ENCODE measurements at regions not wholly inside any gene's neighbourhood (a gene's known extent, or its start where the extent isn't known, plus 50 kb on each side); places are given as distances from the start of the nearest gene placed in this dataset.

DNA sequence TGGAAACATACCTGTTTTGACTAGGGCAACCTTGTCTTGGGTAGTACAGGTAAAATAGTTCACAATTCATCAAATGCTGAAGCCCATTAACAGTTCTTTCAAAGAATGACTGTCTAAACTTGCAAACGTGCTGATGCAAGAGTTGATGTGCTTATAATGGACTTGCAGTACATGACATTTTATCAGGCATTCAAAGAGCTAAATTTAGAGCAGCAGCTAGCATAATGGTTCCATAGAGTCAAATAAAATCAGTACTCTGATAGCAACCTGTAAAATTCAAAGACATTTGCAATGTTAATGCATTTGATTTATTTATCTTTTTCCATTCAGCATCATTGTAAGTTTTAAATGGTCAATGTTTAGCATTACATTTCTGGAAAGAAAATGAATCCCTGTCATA, 979.7 kb upstream of the SLC10A2 start:
- DNase-seq = no peak

DNA sequence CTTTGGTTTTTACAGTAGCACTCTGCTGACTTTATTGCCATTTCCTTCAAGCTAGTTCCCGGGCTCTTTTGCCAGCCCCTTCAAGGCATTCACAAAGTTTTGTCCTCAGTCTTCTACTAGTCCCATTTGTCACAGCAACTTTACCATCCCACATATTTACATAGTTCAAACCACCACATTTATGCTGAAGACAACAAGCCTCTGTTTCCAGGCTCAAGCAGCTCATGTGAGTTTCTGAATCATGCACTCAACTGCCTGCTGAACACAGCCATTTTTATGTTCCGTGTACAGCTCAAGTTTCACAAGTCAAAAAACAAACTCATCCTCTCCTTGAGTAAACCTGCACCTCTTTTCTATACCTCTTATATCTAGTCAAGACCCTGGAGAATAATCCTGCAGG, 977.0 kb upstream of the SLC10A2 start:
- no peak for DNase-seq

DNA sequence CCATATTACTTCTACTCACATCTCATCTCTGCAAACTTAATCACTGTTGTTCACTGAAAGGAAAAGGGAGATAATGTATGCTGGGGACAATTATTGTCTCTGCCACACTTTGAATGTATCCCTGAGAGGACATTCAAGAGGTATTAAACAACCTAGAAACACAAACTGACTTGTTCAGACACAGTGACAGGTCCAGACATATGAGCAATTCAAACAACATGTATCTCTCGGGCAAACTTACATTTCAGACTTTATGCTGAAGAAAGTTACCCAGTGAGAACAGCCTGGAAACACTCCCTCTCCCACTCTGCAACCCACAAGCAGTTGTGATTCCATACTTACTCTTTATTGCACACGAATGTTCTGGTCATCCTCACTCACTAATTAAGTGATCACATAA, 968.7 kb upstream of the SLC10A2 start:
- no peak for DNase-seq

DNA sequence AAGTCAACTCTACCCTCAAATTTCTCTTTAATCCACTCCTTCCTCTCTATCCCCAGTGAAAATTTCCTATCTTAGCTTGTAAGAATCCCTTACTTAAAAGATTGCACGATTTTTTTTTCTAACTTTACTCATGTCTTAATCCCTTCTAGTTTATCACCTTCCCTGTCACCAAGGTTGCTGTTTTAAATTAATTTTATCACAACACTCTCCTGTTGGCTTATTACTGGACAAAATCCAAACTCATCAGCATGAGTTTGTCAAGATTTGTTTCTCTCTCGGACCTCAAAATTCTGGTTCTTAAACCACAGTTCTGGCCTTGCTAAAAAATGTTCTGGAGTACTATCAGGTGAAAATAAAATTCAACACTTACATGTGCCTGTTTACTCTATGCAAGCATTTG, 959.1 kb upstream of the SLC10A2 start:
- DNase-seq = no peak

DNA sequence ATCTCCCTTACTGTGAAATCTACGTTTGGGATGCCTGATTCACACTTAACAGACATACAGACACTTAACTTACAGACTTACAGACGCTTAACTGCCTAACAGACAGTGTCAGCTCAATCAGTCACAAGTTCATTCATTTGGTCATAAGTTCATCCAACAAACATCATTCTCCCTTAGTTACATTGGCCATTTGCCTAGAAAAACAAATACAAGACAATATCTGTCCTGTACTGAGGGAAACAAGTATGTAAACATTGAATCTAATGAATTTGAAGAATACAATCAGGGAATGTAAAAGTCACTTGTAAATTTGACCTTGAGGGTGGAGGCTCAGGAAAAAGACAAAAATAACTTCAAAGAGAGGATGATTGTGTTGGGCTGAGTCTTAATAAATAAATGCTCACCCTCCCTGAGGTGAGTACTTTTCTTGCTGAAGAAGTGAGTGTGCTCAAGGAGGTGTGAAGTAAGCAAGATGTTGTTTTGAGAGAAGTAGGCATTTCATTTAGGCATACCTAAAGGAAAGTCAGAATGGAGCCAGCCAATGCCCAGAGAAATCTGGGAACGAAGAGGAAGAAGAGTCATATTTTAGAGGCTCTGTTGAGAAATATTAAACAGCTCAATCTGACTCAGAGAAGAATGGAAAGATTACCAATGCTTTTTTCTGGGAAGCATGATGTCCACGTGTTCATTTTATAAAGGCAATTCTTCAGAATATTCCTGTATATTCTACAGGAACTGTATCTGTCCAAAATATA, 958.4 kb upstream of the SLC10A2 start:
- DNase-seq = no peak

DNA sequence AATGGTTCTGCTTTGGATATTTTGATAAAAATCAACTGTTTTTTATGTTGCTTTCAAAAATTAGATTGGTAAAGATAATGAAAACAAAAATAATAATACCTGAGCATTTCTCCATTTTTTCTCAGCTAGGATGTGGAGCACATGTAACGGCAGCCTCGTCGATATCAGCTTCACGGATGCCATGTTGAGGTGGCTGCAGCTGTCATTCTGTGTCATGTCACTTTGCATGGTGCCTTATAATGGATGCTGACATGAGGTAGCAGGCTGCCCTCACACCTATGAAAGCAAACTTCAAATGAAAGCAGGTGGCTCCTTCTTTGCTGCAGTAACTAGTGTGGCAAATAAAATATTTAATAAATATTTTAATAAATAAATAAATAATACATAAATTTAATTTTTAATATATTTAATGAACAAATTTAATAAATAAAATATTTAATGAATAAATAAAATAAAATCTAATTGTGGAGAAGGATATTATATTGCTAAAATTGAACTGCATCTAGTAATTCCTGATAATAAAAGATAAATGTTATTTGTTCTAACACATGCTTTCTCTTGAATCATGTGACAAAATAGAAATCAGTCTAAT, 955.7 kb upstream of the SLC10A2 start:
- no peak for DNase-seq

DNA sequence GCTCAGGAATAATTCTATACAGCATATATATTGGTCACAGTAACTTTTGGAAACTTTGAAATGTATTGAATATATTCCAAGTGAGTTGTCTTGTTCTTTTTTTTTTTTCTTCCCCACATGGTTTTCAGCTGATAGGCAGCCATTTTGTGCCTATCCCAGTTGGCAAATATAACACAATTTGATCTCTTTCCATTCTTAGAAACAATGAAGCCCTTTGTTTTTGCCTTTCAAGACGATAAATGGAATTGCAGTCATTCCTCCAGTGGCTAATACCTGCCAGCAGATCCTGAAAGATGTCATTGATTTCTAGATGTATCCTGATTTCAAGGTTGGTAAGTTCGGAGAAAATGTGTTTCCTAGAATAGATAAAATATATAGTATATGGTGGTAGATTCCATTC, 951.1 kb upstream of the SLC10A2 start:
- DNase-seq = no peak

DNA sequence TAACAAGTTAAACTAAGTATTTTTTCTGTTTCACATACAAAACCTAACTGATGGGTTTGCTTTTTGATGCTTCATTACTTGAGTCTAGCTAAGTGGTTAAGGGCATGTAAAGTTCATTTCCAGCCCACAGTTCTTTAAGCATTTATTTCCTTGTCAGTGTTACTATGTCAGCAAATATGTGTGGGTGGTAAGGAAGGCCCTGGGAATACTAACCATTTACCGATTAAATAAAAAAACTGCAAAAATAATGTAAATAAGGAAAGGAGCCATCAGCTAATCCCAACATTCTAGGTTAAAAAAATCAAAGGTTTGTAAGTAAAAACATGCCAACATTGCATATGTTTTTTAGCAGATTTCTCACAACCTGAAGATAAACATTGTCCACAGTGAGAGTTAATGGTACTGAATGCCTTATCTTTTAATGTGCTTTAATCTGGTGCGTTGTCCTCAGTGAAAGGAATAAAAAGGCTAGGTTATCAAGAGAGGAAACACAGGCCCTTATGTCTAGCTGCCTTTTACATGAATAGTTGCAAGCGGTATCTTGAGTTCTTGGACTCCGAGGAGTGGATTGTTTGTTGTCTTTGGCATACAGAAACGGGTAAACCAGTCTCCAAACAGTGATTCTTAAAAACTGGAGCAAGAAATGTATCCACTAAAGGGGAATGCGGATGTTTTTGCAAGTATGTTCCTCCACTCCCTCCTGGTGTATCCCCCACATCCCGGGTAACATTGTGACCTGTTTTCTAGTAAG, 949.6 kb upstream of the SLC10A2 start:
- DNase-seq = peak; percentile 59

DNA sequence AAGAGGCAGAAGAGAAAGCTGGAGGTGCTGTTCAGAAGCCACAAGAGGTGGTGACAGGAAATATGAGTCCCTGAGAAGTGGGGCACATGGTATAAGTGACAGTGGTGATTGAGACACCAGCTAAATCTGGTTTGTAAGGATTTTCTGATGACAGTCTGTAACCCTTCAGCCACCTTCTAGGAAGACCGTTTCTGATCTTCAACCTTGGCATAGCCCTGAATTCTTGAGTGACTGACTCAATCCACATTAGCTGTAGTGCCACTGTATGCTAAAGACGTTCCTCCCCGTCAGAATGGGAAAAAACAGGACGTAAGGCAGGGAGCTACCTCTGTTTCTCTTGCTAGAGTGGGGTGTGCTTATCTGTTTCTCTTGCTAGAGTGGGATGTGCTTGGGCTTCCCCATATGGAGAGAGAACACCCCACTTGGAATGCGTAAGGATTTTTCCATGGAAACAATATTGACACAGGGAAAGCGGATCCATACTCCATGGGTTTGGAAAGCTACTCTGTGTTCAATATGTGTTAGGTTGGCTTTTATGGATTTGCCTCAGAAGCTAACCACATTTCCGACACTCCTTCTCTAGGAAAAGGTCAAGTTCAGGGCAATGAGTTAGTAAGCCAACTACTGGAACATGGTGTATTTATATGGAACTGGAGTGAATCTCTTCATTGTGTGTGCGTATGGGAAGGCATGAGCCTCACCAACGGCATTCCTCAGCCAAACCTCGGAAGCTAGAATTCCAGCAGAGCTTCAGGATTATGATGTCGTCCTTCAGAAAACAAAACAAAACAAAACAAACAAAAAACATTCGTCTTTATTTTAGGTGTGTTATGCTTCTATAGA, 948.8 kb upstream of the SLC10A2 start:
- DNase-seq = no peak

DNA sequence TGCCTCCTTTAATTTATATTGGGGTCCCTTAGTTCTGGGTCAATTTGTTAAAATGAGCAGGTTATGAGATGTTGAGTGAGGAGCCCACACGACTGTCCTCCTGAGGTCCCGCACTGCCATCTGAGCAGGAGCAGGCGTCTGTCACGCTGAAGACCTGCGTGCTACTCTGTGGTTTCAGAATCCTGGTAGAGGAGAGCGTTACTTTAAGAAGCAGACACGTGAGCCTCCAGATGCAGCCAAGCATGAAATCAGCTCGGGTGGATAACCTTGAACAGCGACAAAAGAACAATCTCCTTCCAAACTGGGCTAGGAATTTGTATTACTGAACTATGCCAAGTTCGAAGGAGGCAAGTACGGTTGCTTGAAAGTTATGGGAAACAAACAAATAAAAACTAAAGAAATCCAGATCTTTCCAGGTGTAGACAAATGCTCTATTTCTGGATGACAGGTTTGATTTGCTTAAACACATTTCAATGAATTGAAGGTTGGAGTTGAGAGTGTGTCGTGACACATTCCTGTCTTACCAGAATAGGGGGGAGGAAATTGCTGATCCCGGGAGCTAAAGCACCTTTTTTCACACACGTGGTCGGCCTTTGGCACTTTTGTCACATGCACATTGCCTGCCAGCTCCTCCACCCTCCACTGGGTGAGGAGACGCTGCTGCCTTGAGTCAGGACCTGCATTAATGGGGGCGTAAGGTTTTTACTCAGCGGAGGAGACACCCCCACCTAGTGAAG, 945.5 kb upstream of the SLC10A2 start:
- DNase-seq = peak; percentile 52

DNA sequence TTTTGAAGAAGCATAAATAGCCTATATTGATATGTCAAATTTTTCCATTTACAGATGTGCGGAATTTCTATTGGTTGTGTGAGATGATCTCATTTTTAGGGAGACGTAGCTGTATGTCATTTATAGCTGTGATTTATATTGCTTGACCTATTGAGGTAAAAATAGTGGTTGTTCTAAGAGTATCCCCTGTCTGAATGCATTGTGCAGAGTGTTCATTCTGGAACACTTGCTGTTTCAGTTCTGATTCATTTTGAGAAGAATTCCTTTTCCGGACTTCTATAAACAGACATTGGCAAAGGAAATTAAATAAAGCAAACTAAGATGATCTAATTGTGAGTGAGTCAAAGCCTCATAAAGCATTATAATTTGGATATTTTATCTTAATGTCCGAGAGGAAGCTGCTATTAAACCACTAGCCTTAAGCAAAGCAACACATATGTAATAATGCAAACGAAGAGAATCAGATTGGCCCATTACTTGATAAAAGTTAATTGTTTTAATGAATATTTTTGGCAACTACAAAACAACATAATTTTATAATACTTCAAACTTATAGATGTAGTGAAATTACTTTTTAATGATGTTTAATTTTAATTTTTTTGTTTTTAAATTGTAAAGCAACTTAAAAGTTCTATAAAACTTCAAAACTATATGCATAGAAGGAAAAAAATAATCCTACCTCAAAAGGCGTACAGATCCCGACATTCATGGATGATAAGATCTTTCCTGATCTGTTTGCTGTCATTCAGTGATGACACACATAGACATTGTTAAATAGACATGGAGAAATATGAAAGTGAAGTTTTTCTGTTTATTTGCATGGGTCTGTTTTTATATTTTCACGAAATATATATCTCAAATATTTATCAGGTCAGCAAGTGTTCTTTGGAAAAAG, 942.6 kb upstream of the SLC10A2 start:
- no peak for DNase-seq

DNA sequence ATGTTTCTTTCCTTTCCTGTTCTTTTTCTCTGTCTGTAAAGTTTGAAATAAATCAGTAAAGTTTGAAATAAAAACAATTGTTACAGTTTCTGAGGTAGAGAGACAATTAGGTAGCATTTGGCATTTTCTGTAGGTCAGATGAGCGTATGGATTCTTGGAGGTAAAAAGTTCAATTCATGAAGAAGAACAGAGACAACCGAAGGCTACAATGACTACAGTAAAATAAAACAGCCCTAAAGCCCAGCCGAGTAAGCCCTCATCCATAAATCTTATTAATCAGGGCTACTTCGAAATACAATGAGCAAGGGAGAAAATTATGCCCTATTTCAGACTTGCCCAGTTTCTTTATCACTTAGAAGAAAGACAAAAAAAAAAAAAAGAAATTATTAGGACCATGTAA, 941.9 kb upstream of the SLC10A2 start:
- DNase-seq = no peak

DNA sequence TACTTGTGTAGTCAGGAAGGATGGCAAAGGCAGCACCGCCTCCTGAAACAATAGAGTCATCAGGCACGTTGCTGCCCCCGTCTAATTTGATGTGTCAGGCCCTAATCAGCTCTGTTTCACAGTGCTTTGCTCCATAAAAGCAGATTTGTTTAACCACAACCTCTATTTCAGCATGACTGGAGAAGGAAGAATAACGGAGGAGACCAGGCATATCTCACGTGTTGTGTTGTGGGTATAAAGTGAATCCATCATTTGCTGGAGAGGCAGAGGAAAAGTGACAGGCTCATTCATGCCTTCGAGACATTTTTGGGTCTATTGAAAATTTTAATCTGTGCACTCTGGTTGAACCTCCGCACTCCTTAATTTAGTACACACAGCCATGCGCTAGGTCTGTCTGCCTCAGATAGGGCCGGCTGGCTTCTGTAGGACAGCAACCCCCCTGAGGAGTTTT, 940.4 kb upstream of the SLC10A2 start:
- peak; percentile 29 for DNase-seq

DNA sequence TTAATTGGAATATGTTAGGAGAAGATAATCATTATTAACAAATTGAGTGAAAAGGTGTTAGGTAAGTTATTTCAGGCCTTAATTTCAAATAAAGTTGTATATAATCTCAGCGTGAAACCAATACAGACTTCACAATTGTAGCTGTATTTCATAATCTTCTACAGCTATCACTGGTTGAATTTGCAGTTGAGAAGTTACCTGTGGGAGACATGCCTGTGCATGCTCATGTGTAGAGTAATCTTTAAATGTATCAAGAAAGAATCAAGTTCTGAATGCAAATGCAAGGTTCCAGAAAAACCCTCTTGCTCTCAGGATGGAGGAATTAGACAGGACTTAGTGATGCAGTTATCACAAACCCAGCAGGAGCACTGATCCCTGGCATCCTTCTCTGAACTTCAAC, 938.4 kb upstream of the SLC10A2 start:
- no peak for DNase-seq

DNA sequence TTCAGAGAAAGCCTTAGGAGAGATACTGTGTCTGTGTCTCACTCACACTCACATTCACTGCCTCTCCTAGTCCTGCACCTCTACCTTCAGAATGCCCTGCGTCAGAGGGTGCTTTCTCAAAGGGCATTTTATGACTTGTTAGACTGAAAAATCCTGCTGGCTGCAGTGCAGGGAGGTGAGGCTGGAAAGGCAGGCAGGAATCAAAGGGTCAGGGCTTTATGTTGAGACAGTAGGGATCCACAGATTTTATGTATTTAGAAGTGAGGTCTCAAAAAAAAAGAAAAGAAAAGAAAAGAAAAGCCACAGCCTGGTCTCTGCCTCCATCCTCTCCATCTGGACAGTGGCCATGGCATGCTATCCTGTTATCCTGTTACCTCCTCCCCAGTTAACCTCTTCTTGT, 936.0 kb upstream of the SLC10A2 start:
- DNase-seq = no peak

DNA sequence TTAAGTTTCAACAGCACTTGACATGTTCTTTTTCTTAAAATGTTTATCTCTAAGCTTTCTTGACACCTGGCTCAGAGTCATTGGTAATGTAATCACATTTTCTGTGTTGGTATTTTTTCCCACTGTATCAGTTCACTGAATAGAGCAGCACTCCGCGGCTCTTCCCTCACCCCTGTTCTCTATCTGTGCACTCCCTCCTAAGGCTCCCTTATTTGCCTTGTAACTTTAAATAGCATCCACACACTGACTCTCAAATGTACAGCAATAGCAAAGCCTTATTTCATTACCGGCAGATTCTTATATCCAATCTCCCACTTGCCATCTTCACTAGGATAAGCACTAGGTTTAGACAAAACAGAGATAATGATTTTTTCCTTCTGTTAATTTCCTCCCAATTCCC, 935.5 kb upstream of the SLC10A2 start:
- no peak for DNase-seq

DNA sequence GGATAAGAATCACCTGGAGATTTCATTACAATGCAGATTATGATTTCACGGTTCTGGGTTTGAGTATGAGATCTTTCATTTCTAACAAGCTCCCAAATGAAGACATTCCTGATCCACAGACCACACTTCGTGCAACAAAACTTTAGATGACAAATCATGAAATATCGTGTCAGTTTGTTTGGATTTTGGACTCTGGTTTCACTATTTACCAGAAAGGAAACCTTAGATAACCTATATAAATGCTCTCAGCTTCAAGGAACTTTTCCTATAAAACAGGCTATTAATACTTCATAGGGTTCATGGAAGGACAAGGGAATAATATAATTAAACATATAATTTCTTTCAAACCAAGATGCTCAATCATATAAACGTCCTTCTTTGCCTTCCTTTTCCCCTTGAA, 930.5 kb upstream of the SLC10A2 start:
- DNase-seq = no peak

DNA sequence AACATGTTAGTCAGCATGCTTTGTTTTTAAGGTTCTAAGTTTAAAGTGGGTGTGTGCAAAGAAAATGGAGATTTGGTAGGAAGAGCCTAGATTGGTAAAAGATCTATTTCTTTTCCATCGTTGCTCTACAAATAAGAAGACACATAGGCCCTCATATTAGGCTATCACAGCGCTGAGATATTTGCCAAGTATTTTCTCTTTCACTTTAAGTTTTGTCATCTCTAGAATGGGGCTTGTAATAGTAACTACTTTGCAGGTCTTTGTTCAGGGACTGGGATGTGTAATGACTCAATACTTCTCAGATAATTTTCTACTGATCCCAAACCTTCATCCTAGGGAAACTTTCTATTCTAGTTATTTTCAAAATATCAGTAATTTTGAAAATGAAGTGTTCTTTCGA, 917.7 kb upstream of the SLC10A2 start:
- DNase-seq = no peak

DNA sequence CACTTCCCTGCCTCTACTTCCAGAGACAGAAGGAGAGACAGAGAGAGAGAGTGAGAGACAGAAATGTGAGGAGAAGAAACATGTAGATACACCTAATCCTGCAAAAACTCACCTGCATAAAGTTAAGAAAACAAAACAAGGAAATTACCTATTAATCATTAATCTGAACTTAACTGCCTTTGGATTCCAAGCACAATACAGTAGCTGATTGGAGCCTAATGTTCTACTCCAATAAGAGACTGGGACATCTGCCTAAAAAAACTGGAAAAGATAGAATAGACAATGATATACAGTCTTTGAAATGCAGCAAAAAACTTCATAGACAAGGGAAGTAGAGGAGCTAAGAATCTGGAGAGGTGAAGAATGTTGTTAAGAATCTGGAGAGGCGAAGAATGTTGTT, 910.2 kb upstream of the SLC10A2 start:
- DNase-seq = peak; percentile 14

DNA sequence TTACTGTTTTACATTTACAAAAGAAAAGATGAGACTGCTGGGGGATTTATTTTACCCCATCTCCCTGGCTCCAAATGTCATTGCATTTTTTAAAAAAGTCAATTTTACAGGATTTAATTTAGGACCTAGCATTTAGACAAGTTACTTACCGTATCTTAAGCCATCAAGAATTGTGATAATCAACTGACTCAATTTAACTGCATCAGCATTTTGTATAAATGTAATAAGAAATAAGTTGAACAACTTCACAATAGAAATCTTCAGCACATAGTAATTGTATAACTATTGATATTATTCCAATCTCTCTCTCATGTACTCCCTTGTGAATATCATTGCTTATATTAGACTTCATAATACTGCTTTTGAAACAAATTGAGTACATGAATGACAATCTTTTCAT, 907.5 kb upstream of the SLC10A2 start:
- DNase-seq = no peak

Measured in renal pelvis (tissue), 1 donor.